ENCODE measurements at regions not wholly inside any gene's neighbourhood (a gene's known extent, or its start where the extent isn't known, plus 50 kb on each side); places are given as distances from the start of the nearest gene placed in this dataset.
A peak's percentile ranks its signal among the peaks of the same experiment; 100 is the strongest.

GRCh38 chr10:21100871-21101514, 203.9 kb upstream of the NEBL start:
- no peaks in the 10 kb centered on the region for H3K27me3 ChIP-seq (replicated peaks; ENCODE audit: insufficient read depth)
- H3K4me1 ChIP-seq (replicated peaks): no peaks in the 10 kb centered on the region
- TF ChIP-seq, protein P1, sequence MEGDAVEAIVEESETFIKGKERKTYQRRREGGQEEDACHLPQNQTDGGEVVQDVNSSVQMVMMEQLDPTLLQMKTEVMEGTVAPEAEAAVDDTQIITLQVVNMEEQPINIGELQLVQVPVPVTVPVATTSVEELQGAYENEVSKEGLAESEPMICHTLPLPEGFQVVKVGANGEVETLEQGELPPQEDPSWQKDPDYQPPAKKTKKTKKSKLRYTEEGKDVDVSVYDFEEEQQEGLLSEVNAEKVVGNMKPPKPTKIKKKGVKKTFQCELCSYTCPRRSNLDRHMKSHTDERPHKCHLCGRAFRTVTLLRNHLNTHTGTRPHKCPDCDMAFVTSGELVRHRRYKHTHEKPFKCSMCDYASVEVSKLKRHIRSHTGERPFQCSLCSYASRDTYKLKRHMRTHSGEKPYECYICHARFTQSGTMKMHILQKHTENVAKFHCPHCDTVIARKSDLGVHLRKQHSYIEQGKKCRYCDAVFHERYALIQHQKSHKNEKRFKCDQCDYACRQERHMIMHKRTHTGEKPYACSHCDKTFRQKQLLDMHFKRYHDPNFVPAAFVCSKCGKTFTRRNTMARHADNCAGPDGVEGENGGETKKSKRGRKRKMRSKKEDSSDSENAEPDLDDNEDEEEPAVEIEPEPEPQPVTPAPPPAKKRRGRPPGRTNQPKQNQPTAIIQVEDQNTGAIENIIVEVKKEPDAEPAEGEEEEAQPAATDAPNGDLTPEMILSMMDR (IDR thresholded peaks at IDR 0.05): no peak
- TF ChIP-seq POLR2AphosphoS5 (IDR thresholded peaks at IDR 0.05): no peak
- no peak for TF ChIP-seq POLR2A (IDR thresholded peaks at IDR 0.05)
- no peak for DNase-seq (ENCODE audit: low spot score)
- no peak overlapping the region for H3K4me3 ChIP-seq
- 47% methylated on average over 7 of the region's 7 CpGs for WGBS
- H3K36me3 ChIP-seq: no peaks in the 10 kb centered on the region
- H3K9me3 ChIP-seq: no peaks in the 10 kb centered on the region
- peak overlapping the region; percentile 28 to 36 for H3K27ac ChIP-seq
- intact Hi-C loops (cut with DNase I): no loop called here

- Histone ChIP-seq H3K9me3 (no peaks in the 10 kb centered on the region), H3K36me3 (no peaks in the 10 kb centered on the region), H3K27me3 (replicated peaks; ENCODE audit: insufficient read depth) (no peaks in the 10 kb centered on the region), H3K27ac (peak overlapping the region in 1 of 2 donors; percentile 7), H3K4me3 (no peak overlapping the region), H3K4me1 (replicated peaks) (no peaks in the 10 kb centered on the region)
- intact Hi-C loops (cut with DNase I): no loop called here
- 46% methylated on average over 12 of the region's 12 CpGs for WGBS
- DNase-seq (ENCODE audit: low spot score): no peak
- TF ChIP-seq POLR2AphosphoS5 (IDR thresholded peaks at IDR 0.05) (no peak), POLR2A (IDR thresholded peaks at IDR 0.05) (no peak)
- TF ChIP-seq, protein P1 (IDR thresholded peaks at IDR 0.05): no peak
Observed at GRCh38 chr10:21100190-21100589, 203.1 kb upstream of the NEBL start.

DNA sequence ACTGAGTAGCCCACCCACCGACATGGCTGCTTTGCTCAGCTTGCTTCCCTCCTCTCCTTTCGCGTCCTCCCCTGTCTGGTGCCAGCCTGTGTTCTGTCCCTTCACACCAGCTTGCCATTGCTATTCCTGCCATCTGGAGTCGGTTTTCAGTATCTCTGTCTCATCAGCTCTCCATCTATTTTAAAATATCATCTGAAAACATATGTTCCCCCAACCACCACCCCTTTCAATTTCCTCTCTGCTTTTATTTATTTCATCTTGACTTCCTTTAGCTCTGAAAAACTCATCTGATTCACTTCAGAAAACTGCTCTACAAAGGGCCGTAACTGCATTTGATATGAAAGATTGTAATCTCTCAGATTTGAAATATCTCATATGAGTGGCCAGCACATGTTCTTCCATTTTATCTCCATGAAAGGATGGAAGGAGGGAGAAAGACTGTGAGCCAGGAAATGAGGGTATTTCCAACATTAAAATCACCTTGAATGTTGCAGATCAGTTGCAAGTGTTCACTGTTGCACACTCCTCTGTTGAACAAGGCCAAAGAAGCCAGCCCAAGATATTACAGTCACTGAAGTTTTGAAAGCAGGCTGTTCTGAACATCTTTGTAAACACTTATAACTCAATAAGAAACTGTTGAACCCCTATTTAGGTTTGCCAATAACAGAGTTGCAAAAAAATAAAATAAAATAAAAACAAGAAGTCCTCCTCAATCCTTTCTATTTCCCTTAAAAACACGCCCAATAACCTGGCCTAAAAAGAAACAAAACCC, 202.4 kb upstream of the NEBL start:
- no peaks in the 10 kb centered on the region for H3K9me3 ChIP-seq
- no peaks in the 10 kb centered on the region for H3K36me3 ChIP-seq
- no peak for DNase-seq (ENCODE audit: low spot score)
- H3K4me1 ChIP-seq (replicated peaks): no peaks in the 10 kb centered on the region
- intact Hi-C loops (cut with DNase I): no loop called here
- TF ChIP-seq POLR2A (IDR thresholded peaks at IDR 0.05) (no peak), POLR2AphosphoS5 (IDR thresholded peaks at IDR 0.05) (no peak)
- TF ChIP-seq, protein P1 (IDR thresholded peaks at IDR 0.05): no peak
- H3K27me3 ChIP-seq (replicated peaks; ENCODE audit: insufficient read depth): no peaks in the 10 kb centered on the region
- peak overlapping the region in 1 of 2 donors; percentile 25 for H3K27ac ChIP-seq
- no peak overlapping the region for H3K4me3 ChIP-seq
- WGBS: 60% methylated on average over 6 of the region's 6 CpGs

DNA sequence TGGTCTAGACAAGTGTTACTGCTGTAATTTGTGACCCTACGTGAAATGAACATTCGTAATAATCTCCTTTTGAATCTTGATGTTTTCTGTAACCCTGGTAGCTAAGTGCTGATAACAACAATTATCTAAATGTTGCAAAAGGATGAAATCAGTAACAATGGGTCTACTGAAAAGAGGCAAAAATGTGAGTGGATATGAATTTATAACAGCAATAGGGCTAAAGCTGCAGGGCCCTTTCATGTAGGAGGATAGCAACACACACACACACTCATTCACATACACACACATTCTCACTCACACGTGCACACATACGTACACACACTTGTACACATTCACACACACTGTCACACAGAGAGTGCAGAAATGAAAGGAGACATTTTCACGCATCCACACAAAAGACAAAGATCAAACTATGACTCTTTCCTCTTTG, 200.8 kb upstream of the NEBL start:
- 89% methylated on average over 5 of the region's 5 CpGs for WGBS
- Histone ChIP-seq H3K4me3 (no peak overlapping the region), H3K4me1 (replicated peaks) (no peaks in the 10 kb centered on the region), H3K9me3 (no peaks in the 10 kb centered on the region), H3K36me3 (no peaks in the 10 kb centered on the region), H3K27ac (no peak overlapping the region), H3K27me3 (replicated peaks; ENCODE audit: insufficient read depth) (no peaks in the 10 kb centered on the region)
- intact Hi-C loops (cut with DNase I): no loop called here
- no peak for DNase-seq (ENCODE audit: low spot score)
- TF ChIP-seq, protein P1 (IDR thresholded peaks at IDR 0.05): no peak
- TF ChIP-seq POLR2A (IDR thresholded peaks at IDR 0.05): no peak
- TF ChIP-seq POLR2AphosphoS5 (IDR thresholded peaks at IDR 0.05): no peak
